ENCODE measurements at regions not wholly inside any gene's neighbourhood (a gene's known extent, or its start where the extent isn't known, plus 50 kb on each side); places are given as distances from the start of the nearest gene placed in this dataset.

- TF ChIP-seq POLR2A (IDR thresholded peaks at IDR 0.05), result no peak
- TF ChIP-seq, protein P1, sequence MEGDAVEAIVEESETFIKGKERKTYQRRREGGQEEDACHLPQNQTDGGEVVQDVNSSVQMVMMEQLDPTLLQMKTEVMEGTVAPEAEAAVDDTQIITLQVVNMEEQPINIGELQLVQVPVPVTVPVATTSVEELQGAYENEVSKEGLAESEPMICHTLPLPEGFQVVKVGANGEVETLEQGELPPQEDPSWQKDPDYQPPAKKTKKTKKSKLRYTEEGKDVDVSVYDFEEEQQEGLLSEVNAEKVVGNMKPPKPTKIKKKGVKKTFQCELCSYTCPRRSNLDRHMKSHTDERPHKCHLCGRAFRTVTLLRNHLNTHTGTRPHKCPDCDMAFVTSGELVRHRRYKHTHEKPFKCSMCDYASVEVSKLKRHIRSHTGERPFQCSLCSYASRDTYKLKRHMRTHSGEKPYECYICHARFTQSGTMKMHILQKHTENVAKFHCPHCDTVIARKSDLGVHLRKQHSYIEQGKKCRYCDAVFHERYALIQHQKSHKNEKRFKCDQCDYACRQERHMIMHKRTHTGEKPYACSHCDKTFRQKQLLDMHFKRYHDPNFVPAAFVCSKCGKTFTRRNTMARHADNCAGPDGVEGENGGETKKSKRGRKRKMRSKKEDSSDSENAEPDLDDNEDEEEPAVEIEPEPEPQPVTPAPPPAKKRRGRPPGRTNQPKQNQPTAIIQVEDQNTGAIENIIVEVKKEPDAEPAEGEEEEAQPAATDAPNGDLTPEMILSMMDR (IDR thresholded peaks at IDR 0.05 in 4 of 5, conservative IDR thresholded peaks at IDR 0.05 in 1 of 5), result no peak
Measured at GRCh38 chr3:29026286-29026685, 254.6 kb upstream of the RBMS3 start.

All from gastrocnemius medialis (tissue), 4 donors.